Mesothelial cell of epicardium (in vitro differentiated cells): ENCODE measurements at regions not wholly inside any gene's neighbourhood (a gene's known extent, or its start where the extent isn't known, plus 50 kb on each side); places are given as distances from the start of the nearest gene placed in this dataset.

ENCODE experiments used
- DNase-seq, 2 experiments: peaks; one replicate each; pipeline ENCODE4 v3.0.0; 2021; ENCODE audit warnings: low spot score in 2 of 2; ENCODE audit not compliant: unreplicated experiment in 2 of 2
- H3K27ac Mint-ChIP-seq: 2 replicates; pipeline ENCODE4 v1.8.0; 2021; ENCODE audit warnings: mixed read lengths
- H3K27me3 Mint-ChIP-seq: 2 replicates; pipeline ENCODE4 v1.8.0; 2021; ENCODE audit warnings: low read depth, mixed read lengths
- H3K36me3 Mint-ChIP-seq: 2 replicates; pipeline ENCODE4 v1.8.0; 2021; ENCODE audit warnings: mixed read lengths
- H3K4me1 Mint-ChIP-seq: 2 replicates; pipeline ENCODE4 v1.8.0; 2021; ENCODE audit warnings: mixed read lengths
- H3K4me3 Mint-ChIP-seq: 2 replicates; pipeline ENCODE4 v1.8.0; 2021; ENCODE audit warnings: mild to moderate bottlenecking, moderate library complexity, mixed read lengths
- H3K9me3 Mint-ChIP-seq: 2 replicates; pipeline ENCODE4 v1.8.0; 2021; ENCODE audit warnings: mixed read lengths
- TF ChIP-seq, protein P1 (sequence below): fragments of 200-600 bp; sonication (generic); IDR thresholded peaks from one replicate; pipeline ENCODE4 v1.5.0; 2021; ENCODE audit warnings: antibody characterized with exemption; ENCODE audit not compliant: unreplicated experiment

DNA sequence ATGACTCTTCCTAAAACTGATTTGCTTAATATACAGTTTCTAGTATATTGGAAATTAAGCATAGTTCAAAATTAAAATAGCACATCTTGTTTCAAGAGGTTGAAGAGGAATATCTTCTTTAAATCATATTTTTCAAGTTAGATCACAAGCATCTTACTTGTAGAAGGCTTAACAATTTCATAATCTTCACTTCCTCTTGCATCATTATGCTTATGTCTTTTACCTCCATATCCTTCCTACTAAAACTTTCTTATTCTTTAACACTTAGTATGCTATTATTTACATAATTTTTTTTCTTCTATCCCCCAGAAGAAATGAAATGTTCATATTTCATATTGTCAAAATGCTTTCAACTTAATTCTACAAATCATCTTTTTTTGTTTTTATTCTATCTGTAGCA, 1354.9 kb upstream of the TMEFF2 start:
- TF ChIP-seq, protein P1, sequence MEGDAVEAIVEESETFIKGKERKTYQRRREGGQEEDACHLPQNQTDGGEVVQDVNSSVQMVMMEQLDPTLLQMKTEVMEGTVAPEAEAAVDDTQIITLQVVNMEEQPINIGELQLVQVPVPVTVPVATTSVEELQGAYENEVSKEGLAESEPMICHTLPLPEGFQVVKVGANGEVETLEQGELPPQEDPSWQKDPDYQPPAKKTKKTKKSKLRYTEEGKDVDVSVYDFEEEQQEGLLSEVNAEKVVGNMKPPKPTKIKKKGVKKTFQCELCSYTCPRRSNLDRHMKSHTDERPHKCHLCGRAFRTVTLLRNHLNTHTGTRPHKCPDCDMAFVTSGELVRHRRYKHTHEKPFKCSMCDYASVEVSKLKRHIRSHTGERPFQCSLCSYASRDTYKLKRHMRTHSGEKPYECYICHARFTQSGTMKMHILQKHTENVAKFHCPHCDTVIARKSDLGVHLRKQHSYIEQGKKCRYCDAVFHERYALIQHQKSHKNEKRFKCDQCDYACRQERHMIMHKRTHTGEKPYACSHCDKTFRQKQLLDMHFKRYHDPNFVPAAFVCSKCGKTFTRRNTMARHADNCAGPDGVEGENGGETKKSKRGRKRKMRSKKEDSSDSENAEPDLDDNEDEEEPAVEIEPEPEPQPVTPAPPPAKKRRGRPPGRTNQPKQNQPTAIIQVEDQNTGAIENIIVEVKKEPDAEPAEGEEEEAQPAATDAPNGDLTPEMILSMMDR, result no peak
- H3K27ac Mint-ChIP-seq, result no peak overlapping the region
- peaks cover 21% of the 10 kb centered on the region for H3K36me3 Mint-ChIP-seq
- H3K4me3 Mint-ChIP-seq, result no peak overlapping the region
- H3K4me1 Mint-ChIP-seq, result no peaks in the 10 kb centered on the region
- no peaks in the 10 kb centered on the region for H3K27me3 Mint-ChIP-seq
- DNase-seq, result no peak
- peaks cover 53% of the 10 kb centered on the region for H3K9me3 Mint-ChIP-seq

DNA sequence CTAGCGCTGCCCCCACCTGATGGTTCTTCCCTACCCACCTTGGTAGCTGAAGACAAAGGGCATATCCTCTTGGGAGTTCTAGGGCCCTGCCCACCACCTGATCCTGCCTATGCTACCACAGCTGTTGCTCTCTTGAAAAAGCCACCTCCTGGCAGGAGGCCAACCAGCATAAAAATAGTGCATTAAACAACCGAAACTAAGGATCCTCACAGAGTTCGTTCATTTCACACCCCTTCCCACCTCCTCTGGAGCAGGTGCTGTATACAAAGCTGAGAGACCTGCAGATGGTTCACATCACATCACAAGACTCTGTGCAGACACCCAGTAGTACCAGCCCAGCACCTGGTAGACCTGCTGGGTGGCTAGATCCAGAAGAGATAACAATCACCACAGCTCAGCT, 1348.0 kb upstream of the TMEFF2 start:
- no peaks in the 10 kb centered on the region for H3K4me1 Mint-ChIP-seq
- H3K36me3 Mint-ChIP-seq, result peaks cover 24% of the 10 kb centered on the region
- no peak for DNase-seq
- peaks cover 64% of the 10 kb centered on the region for H3K9me3 Mint-ChIP-seq
- no peaks in the 10 kb centered on the region for H3K27me3 Mint-ChIP-seq
- H3K27ac Mint-ChIP-seq, result no peak overlapping the region
- no peak overlapping the region for H3K4me3 Mint-ChIP-seq
- TF ChIP-seq, protein P1, result no peak

DNA sequence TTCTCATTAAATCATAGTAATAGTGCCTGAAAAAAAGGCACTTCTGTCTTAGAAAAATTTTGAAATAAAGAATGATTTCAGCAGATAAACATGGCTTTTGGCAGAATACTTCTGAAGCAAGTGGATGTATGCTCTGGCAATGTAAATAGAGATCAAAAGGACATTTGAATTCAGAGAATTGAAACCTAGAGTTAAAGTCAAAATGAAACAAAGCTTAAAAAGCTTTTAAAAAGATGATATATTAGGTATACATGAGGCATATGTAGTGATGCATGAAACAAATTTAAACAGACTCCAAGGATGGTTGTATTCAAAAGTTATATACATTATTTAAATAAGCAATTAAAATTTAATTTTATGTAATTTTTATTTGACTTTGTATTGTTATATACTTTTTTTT, 1344.5 kb upstream of the TMEFF2 start:
- H3K4me1 Mint-ChIP-seq, result no peaks in the 10 kb centered on the region
- H3K4me3 Mint-ChIP-seq, result no peak overlapping the region
- no peaks in the 10 kb centered on the region for H3K27me3 Mint-ChIP-seq
- H3K9me3 Mint-ChIP-seq, result peaks cover 28% of the 10 kb centered on the region
- H3K36me3 Mint-ChIP-seq, result peaks cover 13% of the 10 kb centered on the region
- TF ChIP-seq, protein P1, result no peak
- no peak for DNase-seq
- no peak overlapping the region for H3K27ac Mint-ChIP-seq

DNA sequence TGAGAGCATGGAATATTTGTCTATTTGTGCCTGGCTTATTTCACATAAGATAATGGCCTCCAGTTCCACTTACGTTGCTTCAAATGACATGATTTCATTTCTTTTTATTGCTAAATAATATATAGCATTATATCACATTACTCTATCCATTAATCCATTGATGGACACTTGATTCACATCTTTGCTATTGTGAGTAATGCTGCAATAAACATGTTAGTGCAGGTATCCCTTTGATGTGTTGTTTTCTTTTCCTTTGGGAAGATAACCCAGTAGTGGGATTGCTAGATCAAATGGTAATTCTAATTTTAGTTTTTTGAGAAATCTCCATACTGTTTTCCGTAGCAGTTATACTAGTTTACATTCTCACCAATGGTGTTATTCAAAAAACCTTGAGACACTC, 1343.3 kb upstream of the TMEFF2 start:
- Mint-ChIP-seq H3K4me1 (no peaks in the 10 kb centered on the region), H3K36me3 (peaks cover 10% of the 10 kb centered on the region), H3K9me3 (peaks cover 22% of the 10 kb centered on the region), H3K4me3 (no peak overlapping the region), H3K27me3 (no peaks in the 10 kb centered on the region), H3K27ac (no peak overlapping the region)
- TF ChIP-seq, protein P1, result no peak
- no peak for DNase-seq

DNA sequence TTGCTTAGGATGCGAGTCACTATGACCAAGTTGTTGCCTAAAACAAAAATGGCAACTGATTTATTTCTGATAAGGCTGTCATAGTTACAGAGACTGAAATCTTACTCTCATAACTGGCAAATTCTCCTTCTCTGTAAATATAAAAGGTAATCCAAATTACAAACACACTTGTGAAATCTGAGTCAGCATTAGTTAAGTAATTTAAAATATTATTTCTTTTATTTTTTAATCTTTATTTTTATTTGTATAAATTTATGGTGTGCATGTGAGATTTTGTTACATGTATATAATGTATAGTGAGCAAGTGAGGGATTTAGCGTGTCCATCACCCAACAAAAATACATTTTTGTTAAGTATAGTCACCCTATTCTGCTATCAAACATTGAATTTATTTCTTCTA, 1342.8 kb upstream of the TMEFF2 start:
- Mint-ChIP-seq H3K27ac (no peak overlapping the region), H3K4me3 (no peak overlapping the region), H3K9me3 (peaks cover 19% of the 10 kb centered on the region), H3K27me3 (no peaks in the 10 kb centered on the region), H3K4me1 (no peaks in the 10 kb centered on the region), H3K36me3 (peaks cover 5% of the 10 kb centered on the region)
- TF ChIP-seq, protein P1, result no peak
- DNase-seq, result no peak

DNA sequence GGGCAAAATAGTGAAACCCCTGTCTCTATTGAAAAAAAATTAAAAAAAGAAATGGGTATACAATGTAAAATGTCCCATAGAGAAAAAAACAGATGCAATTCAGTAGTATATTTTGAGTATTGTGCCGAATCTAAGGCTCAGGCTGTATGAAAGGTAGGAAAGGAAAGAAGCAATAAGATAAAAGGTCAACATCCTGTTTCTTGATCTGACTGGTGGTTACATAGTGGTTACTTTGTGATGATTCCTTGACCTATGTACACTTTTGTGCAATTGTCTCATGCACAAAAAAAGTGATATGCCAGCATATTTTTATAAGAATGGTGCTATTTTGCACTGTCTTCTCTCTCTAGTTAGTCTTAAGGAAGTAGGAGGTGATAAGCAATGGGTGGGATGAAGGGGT, 1333.7 kb upstream of the TMEFF2 start:
- TF ChIP-seq, protein P1, result no peak
- Mint-ChIP-seq H3K27me3 (no peaks in the 10 kb centered on the region), H3K27ac (no peak overlapping the region), H3K4me3 (no peak overlapping the region), H3K36me3 (peaks cover 2% of the 10 kb centered on the region), H3K4me1 (no peaks in the 10 kb centered on the region), H3K9me3 (peaks cover 8% of the 10 kb centered on the region)
- no peak for DNase-seq
